ENCODE measurements at regions not wholly inside any gene's neighbourhood (a gene's known extent, or its start where the extent isn't known, plus 50 kb on each side); places are given as distances from the start of the nearest gene placed in this dataset.

GRCh38 chr6:47098570-47098993 is 56.5 kb upstream of the ADGRF1 start:
- H3K9me3 ChIP-seq (replicated peaks in 1 of 2; ENCODE audit: control insufficient read depth in 1 of 2, insufficient read depth in 1 of 2, low read length in 2 of 2): no peaks in the 10 kb centered on the region
- intact Hi-C loops (cut with micrococcal nuclease): no loop called here
- H3K27me3 Mint-ChIP-seq (ENCODE audit: low read depth in 3 of 3): peaks cover 23 to 27% (median 25%) of the 10 kb centered on the region in 3 donors
- H3K4me1 Mint-ChIP-seq: peaks cover 5% of the 10 kb centered on the region
- no peak overlapping the region for H3K4me2 ChIP-seq (replicated peaks; ENCODE audit: extremely low read depth, low read length, poor library complexity, severe bottlenecking)
- no peaks in the 10 kb centered on the region for H3K9me3 Mint-ChIP-seq
- peak overlapping the region in 1 of 7 donors; percentile 66 for H3K27ac Mint-ChIP-seq
- H3K79me2 ChIP-seq (ENCODE audit: insufficient read depth, low read length): no peaks in the 10 kb centered on the region
- no peak overlapping the region for H3K27ac ChIP-seq (ENCODE audit: low read depth in 1 of 2, low read length in 2 of 2)
- H4K20me1 ChIP-seq (ENCODE audit: insufficient read depth, low read length): no peaks in the 10 kb centered on the region
- no peak overlapping the region for H2AFZ ChIP-seq (ENCODE audit: insufficient read depth, low read depth, low read length, poor library complexity, severe bottlenecking)
- no peaks in the 10 kb centered on the region for H3K36me3 Mint-ChIP-seq
- H3K27me3 ChIP-seq (ENCODE audit: control insufficient read depth in 2 of 2, insufficient read depth in 2 of 2, low read length in 2 of 2): peaks cover 11 to 16% of the 10 kb centered on the region in 2 donors
- 60% methylated on average over 4 of the region's 6 CpGs for WGBS (ENCODE audit: insufficient coverage)
- H3K36me3 ChIP-seq (replicated peaks in 1 of 2; ENCODE audit: control insufficient read depth in 1 of 2, insufficient read depth in 2 of 2, low read length in 2 of 2): no peaks in the 10 kb centered on the region
- DNase-seq: no peak
- TF ChIP-seq, protein P1, sequence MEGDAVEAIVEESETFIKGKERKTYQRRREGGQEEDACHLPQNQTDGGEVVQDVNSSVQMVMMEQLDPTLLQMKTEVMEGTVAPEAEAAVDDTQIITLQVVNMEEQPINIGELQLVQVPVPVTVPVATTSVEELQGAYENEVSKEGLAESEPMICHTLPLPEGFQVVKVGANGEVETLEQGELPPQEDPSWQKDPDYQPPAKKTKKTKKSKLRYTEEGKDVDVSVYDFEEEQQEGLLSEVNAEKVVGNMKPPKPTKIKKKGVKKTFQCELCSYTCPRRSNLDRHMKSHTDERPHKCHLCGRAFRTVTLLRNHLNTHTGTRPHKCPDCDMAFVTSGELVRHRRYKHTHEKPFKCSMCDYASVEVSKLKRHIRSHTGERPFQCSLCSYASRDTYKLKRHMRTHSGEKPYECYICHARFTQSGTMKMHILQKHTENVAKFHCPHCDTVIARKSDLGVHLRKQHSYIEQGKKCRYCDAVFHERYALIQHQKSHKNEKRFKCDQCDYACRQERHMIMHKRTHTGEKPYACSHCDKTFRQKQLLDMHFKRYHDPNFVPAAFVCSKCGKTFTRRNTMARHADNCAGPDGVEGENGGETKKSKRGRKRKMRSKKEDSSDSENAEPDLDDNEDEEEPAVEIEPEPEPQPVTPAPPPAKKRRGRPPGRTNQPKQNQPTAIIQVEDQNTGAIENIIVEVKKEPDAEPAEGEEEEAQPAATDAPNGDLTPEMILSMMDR (IDR thresholded peaks at IDR 0.05): no peak
- H3K4me3 ChIP-seq (replicated peaks in 1 of 3; ENCODE audit: low read depth in 2 of 3, low read length in 3 of 3): no peak overlapping the region
- no peak overlapping the region for H3K4me3 Mint-ChIP-seq
- no peak overlapping the region for H3K9ac ChIP-seq (ENCODE audit: insufficient read depth, low read length, poor library complexity, severe bottlenecking)
- H3K4me1 ChIP-seq (ENCODE audit: control insufficient read depth in 1 of 2, insufficient read depth in 2 of 2, low read length in 2 of 2): peaks cover 5 to 6% of the 10 kb centered on the region in 2 donors

GRCh38 chr6:47097092-47097945 is 55.2 kb upstream of the ADGRF1 start:
- Histone ChIP-seq H3K36me3 (replicated peaks in 1 of 2; ENCODE audit: control insufficient read depth in 1 of 2, insufficient read depth in 2 of 2, low read length in 2 of 2) (no peaks in the 10 kb centered on the region), H4K20me1 (ENCODE audit: insufficient read depth, low read length) (no peaks in the 10 kb centered on the region), H3K4me1 (ENCODE audit: control insufficient read depth in 1 of 2, insufficient read depth in 2 of 2, low read length in 2 of 2) (no peaks in the 10 kb centered on the region), H3K27me3 (ENCODE audit: control insufficient read depth in 2 of 2, insufficient read depth in 2 of 2, low read length in 2 of 2) (peaks cover under 1 to 4% of the 10 kb centered on the region in 2 donors), H2AFZ (ENCODE audit: insufficient read depth, low read depth, low read length, poor library complexity, severe bottlenecking) (no peak overlapping the region), H3K79me2 (ENCODE audit: insufficient read depth, low read length) (no peaks in the 10 kb centered on the region), H3K9ac (ENCODE audit: insufficient read depth, low read length, poor library complexity, severe bottlenecking) (no peak overlapping the region), H3K9me3 (replicated peaks in 1 of 2; ENCODE audit: control insufficient read depth in 1 of 2, insufficient read depth in 1 of 2, low read length in 2 of 2) (no peaks in the 10 kb centered on the region), H3K4me3 (replicated peaks in 1 of 3; ENCODE audit: low read depth in 2 of 3, low read length in 3 of 3) (no peak overlapping the region), H3K4me2 (replicated peaks; ENCODE audit: extremely low read depth, low read length, poor library complexity, severe bottlenecking) (no peak overlapping the region), H3K27ac (ENCODE audit: low read depth in 1 of 2, low read length in 2 of 2) (no peak overlapping the region)
- TF ChIP-seq, protein P1 (IDR thresholded peaks at IDR 0.05): peak; percentile 74
- DNase-seq: peak; percentile 53 to 72 (median 58)
- Mint-ChIP-seq H3K4me1 (no peaks in the 10 kb centered on the region), H3K27ac (no peak overlapping the region), H3K27me3 (ENCODE audit: low read depth in 3 of 3) (peaks cover 12 to 17% (median 14%) of the 10 kb centered on the region in 3 donors), H3K36me3 (no peaks in the 10 kb centered on the region), H3K4me3 (no peak overlapping the region), H3K9me3 (no peaks in the 10 kb centered on the region)
- intact Hi-C loops (cut with micrococcal nuclease): loop anchor here (1.0 to 2.0 kb wide), 2 partner anchors 211 to 213 kb away; partner anchors contain the start of gene TNFRSF21 (in 1 of the 2)
- WGBS (ENCODE audit: insufficient coverage): 60% methylated on average over 1 of the region's 8 CpGs

Data from CD14-positive monocyte (primary cell).